Hepatocyte (in vitro differentiated cells): ENCODE measurements at regions not wholly inside any gene's neighbourhood (a gene's known extent, or its start where the extent isn't known, plus 50 kb on each side); places are given as distances from the start of the nearest gene placed in this dataset.

Source experiments
- DNase-seq: peaks from one replicate; pipeline ENCODE4 v3.0.0-alpha.2; 2016; ENCODE audit warnings: low spot score
- H2AFZ ChIP-seq: fragments of 200-600 bp; sonication (generic); 2 replicates; pipeline ENCODE4 v1.6.0; 2016; ENCODE audit warnings: antibody characterized with exemption, mild to moderate bottlenecking
- H3K27ac ChIP-seq: fragments of 200-600 bp; sonication (generic); 2 replicates; pipeline ENCODE4 v1.5.1; 2016; ENCODE audit warnings: mild to moderate bottlenecking
- H3K27me3 ChIP-seq: fragments of 200-600 bp; sonication (generic); 2 replicates; pipeline ENCODE4 v1.6.1; 2016
- H3K36me3 ChIP-seq: fragments of 200-600 bp; sonication (generic); replicated peaks from 2 replicates; pipeline ENCODE4 v1.5.1; 2016; ENCODE audit warnings: low read depth; ENCODE audit not compliant: insufficient read depth
- H3K4me1 ChIP-seq: fragments of 200-600 bp; sonication (generic); 2 replicates; pipeline ENCODE4 v1.5.1; 2016; ENCODE audit warnings: mild to moderate bottlenecking, moderate library complexity; ENCODE audit not compliant: insufficient read depth
- H3K4me2 ChIP-seq: fragments of 200-600 bp; sonication (generic); 2 replicates; pipeline ENCODE4 v1.6.0; 2016
- H3K4me3 ChIP-seq: fragments of 200-600 bp; sonication (generic); 2 replicates; pipeline ENCODE4 v1.5.1; 2016; ENCODE audit warnings: mild to moderate bottlenecking
- H3K79me2 ChIP-seq: fragments of 200-600 bp; sonication (generic); 2 replicates; pipeline ENCODE4 v1.6.0; 2017; ENCODE audit warnings: mild to moderate bottlenecking
- H3K9me2 ChIP-seq: fragments of 200-600 bp; sonication (generic); replicated peaks from 2 replicates; pipeline ENCODE4 v1.6.0; 2017; ENCODE audit warnings: mild to moderate bottlenecking; ENCODE audit not compliant: insufficient read depth
- H3K9me3 ChIP-seq: fragments of 200-600 bp; sonication (generic); 2 replicates; pipeline ENCODE4 v1.5.1; 2016; ENCODE audit warnings: low read depth, mild to moderate bottlenecking
- H4K20me1 ChIP-seq: fragments of 200-600 bp; sonication (generic); 2 replicates; pipeline ENCODE4 v1.6.0; 2016; ENCODE audit warnings: mild to moderate bottlenecking; ENCODE audit not compliant: insufficient read depth, poor library complexity, severe bottlenecking
- CTCF ChIP-seq: fragments of 200-600 bp; sonication (generic); IDR thresholded peaks from 2 replicates; pipeline ENCODE4 v1.5.1; 2016; ENCODE audit warnings: antibody characterized with exemption, mild to moderate bottlenecking; ENCODE audit not compliant: poor library complexity
- EZH2 ChIP-seq: fragments of 200-600 bp; sonication (generic); IDR thresholded peaks from 2 replicates; pipeline ENCODE4 v1.6.1; 2016; ENCODE audit warnings: antibody characterized with exemption, mild to moderate bottlenecking, borderline replicate concordance
- EZH2phosphoT487 ChIP-seq: fragments of 200-600 bp; sonication (generic); IDR thresholded peaks from one replicate; pipeline ENCODE4 v1.6.1; 2018; ENCODE audit warnings: antibody characterized with exemption, mild to moderate bottlenecking, low read depth, moderate library complexity; ENCODE audit not compliant: unreplicated experiment, severe bottlenecking
- WGBS: methylation state at CpG from one replicate; pipeline ENCODE4 v1.1.6; 2016; ENCODE audit warnings: low lambda C conversion rate; ENCODE audit errors: missing lambda C conversion rate; 5-methylcytosine and 5-hydroxymethylcytosine counted together

GRCh38 chr22:48841881-48842582 lies 985.6 kb downstream of the BRD1 start:
- TF ChIP-seq CTCF (no peak), EZH2phosphoT487 (no peak), EZH2 (no peak)
- H4K20me1 ChIP-seq = no peaks in the 10 kb centered on the region
- H3K79me2 ChIP-seq = no peaks in the 10 kb centered on the region
- H3K27me3 ChIP-seq = no peaks in the 10 kb centered on the region
- no peaks in the 10 kb centered on the region for H3K9me3 ChIP-seq
- no peak overlapping the region for H3K4me2 ChIP-seq
- DNase-seq = no peak
- WGBS = 90% methylated on average over 22 of the region's 22 CpGs
- H3K4me3 ChIP-seq = no peak overlapping the region
- H3K9me2 ChIP-seq = no peaks in the 10 kb centered on the region
- H3K4me1 ChIP-seq = no peaks in the 10 kb centered on the region
- no peaks in the 10 kb centered on the region for H3K36me3 ChIP-seq
- H2AFZ ChIP-seq = no peak overlapping the region
- no peak overlapping the region for H3K27ac ChIP-seq

- DNase-seq = no peak
- no peaks in the 10 kb centered on the region for H3K9me3 ChIP-seq
- no peaks in the 10 kb centered on the region for H3K9me2 ChIP-seq
- TF ChIP-seq EZH2 (no peak), CTCF (no peak), EZH2phosphoT487 (no peak)
- H3K79me2 ChIP-seq = no peaks in the 10 kb centered on the region
- no peak overlapping the region for H3K4me2 ChIP-seq
- no peaks in the 10 kb centered on the region for H3K27me3 ChIP-seq
- no peak overlapping the region for H2AFZ ChIP-seq
- 90% methylated on average over 16 of the region's 16 CpGs for WGBS
- no peaks in the 10 kb centered on the region for H3K36me3 ChIP-seq
- H3K4me1 ChIP-seq = no peaks in the 10 kb centered on the region
- H3K4me3 ChIP-seq = no peak overlapping the region
- no peaks in the 10 kb centered on the region for H4K20me1 ChIP-seq
- H3K27ac ChIP-seq = no peak overlapping the region
Observed at GRCh38 chr22:48840112-48840949, 987.3 kb downstream of the BRD1 start.

GRCh38 chr22:48838846-48839730 lies 988.6 kb downstream of the BRD1 start:
- Histone ChIP-seq H2AFZ (no peak overlapping the region), H3K4me1 (no peaks in the 10 kb centered on the region), H3K9me3 (no peaks in the 10 kb centered on the region), H3K36me3 (no peaks in the 10 kb centered on the region), H3K79me2 (no peaks in the 10 kb centered on the region), H3K4me3 (no peak overlapping the region), H4K20me1 (no peaks in the 10 kb centered on the region), H3K4me2 (no peak overlapping the region), H3K9me2 (no peaks in the 10 kb centered on the region), H3K27me3 (no peaks in the 10 kb centered on the region), H3K27ac (no peak overlapping the region)
- WGBS = 84% methylated on average over 19 of the region's 19 CpGs
- DNase-seq = no peak
- TF ChIP-seq EZH2phosphoT487 (no peak), EZH2 (no peak), CTCF (no peak)
